ENCODE measurements at regions not wholly inside any gene's neighbourhood (a gene's known extent, or its start where the extent isn't known, plus 50 kb on each side); places are given as distances from the start of the nearest gene placed in this dataset.
"Not testable (repeated sequence)": the region's sequence is repeated elsewhere in the genome, so short reads cannot be mapped to it uniquely, and the experiment has no call there.

DNA sequence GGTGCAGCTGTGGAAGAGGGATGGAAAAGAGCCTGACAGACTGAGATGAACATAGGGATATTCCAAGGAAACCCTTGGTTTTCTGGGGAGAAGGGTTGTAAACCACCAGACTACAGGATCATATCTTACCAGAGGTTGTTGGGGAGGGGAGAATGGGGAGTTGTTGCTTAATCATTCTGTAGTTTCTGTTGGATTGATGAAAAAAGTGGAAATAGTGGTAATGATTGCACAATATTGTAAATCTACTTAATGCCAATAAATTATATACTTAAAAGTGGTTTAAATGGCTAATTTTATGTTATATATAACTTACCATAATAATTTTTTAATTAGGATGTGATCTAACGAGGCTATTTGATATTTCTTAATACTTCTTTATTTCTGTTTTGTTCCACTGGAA lies 800.9 kb downstream of the BCL11A start:
- TF ChIP-seq, protein P1, sequence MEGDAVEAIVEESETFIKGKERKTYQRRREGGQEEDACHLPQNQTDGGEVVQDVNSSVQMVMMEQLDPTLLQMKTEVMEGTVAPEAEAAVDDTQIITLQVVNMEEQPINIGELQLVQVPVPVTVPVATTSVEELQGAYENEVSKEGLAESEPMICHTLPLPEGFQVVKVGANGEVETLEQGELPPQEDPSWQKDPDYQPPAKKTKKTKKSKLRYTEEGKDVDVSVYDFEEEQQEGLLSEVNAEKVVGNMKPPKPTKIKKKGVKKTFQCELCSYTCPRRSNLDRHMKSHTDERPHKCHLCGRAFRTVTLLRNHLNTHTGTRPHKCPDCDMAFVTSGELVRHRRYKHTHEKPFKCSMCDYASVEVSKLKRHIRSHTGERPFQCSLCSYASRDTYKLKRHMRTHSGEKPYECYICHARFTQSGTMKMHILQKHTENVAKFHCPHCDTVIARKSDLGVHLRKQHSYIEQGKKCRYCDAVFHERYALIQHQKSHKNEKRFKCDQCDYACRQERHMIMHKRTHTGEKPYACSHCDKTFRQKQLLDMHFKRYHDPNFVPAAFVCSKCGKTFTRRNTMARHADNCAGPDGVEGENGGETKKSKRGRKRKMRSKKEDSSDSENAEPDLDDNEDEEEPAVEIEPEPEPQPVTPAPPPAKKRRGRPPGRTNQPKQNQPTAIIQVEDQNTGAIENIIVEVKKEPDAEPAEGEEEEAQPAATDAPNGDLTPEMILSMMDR (IDR thresholded peaks at IDR 0.05; ENCODE audit: control insufficient read depth, extremely low read depth, insufficient read depth): no peak
- H3K4me3 ChIP-seq (ENCODE audit: low read depth, low read length): no peak overlapping the region
- DNase-seq (ENCODE audit: low read depth): no peak

DNA sequence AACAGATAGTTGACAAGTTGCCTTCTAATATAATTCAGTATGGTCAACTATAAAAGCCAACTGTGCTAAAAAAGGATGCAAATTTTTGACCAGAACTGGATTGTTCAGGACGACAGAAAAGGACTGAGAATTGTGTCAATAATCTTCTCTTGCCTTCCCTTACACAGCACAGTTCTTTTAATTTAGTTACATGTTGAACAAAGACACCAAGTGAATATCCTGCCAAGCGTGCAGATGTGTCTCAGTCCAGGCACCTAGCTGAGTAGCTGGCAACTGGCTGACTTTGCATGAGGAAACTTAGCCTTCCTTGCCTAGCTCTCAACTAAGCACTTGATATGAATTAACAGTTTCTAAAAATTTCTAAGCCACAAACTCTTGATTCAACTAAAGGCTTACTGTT lies 801.4 kb downstream of the BCL11A start:
- TF ChIP-seq, protein P1 (IDR thresholded peaks at IDR 0.05; ENCODE audit: control insufficient read depth, extremely low read depth, insufficient read depth): no peak
- no peak overlapping the region for H3K4me3 ChIP-seq (ENCODE audit: low read depth, low read length)
- no peak for DNase-seq (ENCODE audit: low read depth)

DNA sequence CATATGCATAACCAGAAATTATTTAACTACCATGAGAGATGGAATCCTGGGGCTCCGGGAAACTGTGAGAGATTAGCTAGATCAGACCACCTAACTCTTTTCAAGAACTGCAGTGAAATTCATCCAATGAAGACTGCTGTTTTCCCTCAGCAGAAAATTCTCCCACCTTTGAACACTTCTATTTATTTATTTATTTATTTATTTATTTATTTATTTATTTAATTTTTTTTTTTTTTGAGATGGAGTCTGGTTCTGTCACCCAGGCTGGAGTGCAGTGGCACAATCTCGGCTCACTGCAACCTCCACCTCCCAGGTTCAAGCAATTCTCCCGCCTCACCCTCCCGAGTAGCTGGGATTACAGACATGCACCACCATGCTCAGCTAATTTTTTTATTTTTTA lies 802.2 kb downstream of the BCL11A start:
- DNase-seq (ENCODE audit: low read depth); H3K4me3 ChIP-seq (ENCODE audit: low read depth, low read length): not testable (repeated sequence)

DNA sequence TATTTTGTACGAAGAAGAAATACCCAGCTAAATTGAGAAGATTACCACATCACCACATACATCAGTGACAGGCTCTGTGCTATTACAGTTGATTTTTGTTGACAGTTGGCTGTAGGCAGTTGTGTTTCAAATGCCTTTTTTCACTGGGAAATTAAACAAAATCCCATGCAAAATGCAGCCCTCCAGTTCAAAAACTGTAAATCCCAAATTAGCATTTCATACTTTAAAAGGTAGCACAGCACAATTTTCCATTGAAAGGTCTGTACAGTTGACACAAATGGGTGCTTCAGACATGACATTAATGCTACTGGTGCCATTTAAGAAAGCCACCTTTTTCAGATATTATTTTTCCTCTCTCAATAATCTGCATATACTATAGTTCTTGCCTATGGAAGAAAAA lies 807.2 kb downstream of the BCL11A start:
- TF ChIP-seq, protein P1 (IDR thresholded peaks at IDR 0.05; ENCODE audit: control insufficient read depth, extremely low read depth, insufficient read depth): no peak
- no peak for DNase-seq (ENCODE audit: low read depth)
- H3K4me3 ChIP-seq (ENCODE audit: low read depth, low read length): no peak overlapping the region

DNA sequence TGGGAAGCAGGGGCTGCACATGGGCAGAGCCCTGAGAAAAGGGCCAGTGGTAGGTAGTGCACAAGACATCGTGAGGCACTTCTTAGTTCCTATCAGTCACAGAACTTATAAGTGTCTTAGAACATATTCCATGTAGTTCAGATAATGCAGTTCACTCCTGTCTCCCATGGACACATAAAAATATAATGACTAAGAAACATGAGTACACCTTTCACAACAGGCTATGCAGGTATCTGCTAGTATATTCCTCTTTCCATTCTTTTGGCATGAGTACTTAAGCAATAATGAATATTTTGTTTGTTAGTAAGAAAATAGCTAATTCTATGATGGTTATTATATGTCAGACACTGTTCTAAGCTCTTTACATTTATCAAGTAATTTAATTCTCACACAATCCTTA lies 808.4 kb downstream of the BCL11A start:
- TF ChIP-seq, protein P1 (IDR thresholded peaks at IDR 0.05; ENCODE audit: control insufficient read depth, extremely low read depth, insufficient read depth): no peak
- no peak overlapping the region for H3K4me3 ChIP-seq (ENCODE audit: low read depth, low read length)
- no peak for DNase-seq (ENCODE audit: low read depth)

DNA sequence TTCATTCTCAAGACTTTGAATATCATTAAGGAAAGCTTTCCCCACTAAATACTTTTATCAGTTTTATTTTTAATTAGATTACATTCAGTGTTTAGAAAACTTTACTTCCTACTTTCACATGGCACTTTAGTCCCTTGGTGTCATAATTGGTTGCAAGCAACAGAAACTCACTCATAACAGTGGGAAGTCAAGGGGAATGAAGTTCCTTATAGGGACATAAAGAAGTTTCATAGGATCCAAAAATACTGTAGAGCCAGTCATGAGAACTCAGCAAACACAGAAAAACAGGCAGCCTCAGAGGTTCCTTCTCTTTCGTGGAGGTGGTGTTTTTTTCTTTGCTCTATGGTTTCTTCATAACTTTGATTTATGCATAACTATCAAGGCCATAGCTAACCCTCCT lies 809.0 kb downstream of the BCL11A start:
- TF ChIP-seq, protein P1 (IDR thresholded peaks at IDR 0.05; ENCODE audit: control insufficient read depth, extremely low read depth, insufficient read depth): no peak
- no peak overlapping the region for H3K4me3 ChIP-seq (ENCODE audit: low read depth, low read length)
- no peak for DNase-seq (ENCODE audit: low read depth)

DNA sequence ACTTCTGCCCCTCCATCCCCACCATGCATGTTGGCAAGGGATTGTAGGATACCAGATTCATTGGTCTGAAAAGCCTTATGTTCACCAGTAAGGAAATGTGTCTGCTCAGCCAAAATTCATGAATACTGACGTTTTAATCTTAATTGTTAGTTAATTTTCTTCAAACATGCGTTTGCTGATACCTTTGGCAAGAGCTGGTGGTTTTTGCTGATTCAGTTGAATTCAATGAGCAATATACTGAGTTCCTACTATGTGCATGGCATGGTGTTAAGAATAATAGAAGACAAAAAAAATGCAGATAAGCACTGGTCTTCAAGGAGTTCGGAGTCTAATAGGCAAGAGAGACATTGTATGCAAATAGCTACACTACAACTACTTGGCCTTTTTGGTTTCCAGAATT lies 811.6 kb downstream of the BCL11A start:
- H3K4me3 ChIP-seq (ENCODE audit: low read depth, low read length): no peak overlapping the region
- TF ChIP-seq, protein P1 (IDR thresholded peaks at IDR 0.05; ENCODE audit: control insufficient read depth, extremely low read depth, insufficient read depth): no peak
- DNase-seq (ENCODE audit: low read depth): no peak

DNA sequence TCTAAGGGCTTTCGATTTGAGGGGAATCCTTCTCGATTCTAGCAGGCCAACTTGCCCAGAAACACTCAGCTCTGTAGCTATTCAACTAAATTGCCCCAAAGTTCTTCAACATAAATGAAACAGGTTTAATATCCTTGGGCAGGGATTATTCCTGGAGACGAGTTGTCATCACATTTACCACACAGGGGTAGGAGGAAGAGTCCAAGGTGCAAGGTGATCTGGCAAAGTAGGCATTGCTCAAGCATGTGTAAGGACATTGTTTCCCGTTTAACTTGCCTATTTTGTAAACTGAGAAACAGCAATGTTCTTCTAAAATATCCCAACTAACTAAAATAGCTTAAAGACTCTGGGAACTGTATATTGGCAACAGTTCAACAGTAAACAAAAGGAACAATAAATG lies 814.3 kb downstream of the BCL11A start:
- TF ChIP-seq, protein P1 (IDR thresholded peaks at IDR 0.05; ENCODE audit: control insufficient read depth, extremely low read depth, insufficient read depth): no peak
- no peak for DNase-seq (ENCODE audit: low read depth)

More for the DNA sequence above, 814.3 kb downstream of the BCL11A start:
- H3K4me3 ChIP-seq (ENCODE audit: low read depth, low read length): no peak overlapping the region
